GM21390 (cell line): ENCODE measurements at regions not wholly inside any gene's neighbourhood (a gene's known extent, or its start where the extent isn't known, plus 50 kb on each side); places are given as distances from the start of the nearest gene placed in this dataset.
"Not testable (repeated sequence)": the region's sequence is repeated elsewhere in the genome, so short reads cannot be mapped to it uniquely, and the experiment has no call there.

Experiments used
- ATAC-seq: cut with Tn5 transposase; IDR thresholded peaks from one replicate; pipeline ENCODE4 v1.9.1; 2021; ENCODE audit not compliant: unreplicated experiment

DNA sequence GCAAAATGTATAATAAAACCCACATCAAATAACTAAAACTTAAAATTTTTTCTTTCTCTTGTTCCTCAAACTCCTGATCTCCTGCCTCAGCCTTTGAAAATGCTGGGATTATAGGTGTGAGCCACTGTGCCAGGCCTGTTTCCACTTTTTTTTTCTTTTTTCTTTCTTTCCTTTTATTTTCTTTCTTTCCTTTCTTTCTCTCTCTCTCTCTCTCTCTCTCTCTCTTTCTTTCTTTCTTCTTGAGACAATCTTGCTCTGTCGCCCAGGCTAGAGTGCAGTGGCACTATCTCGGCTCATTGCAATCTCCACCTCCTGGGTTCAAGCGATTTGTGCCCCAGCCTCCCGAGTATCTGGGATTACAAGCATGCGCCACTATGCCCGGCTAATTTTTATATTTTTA lies 164.6 kb downstream of the OR2B2 start:
- no peak for ATAC-seq

- ATAC-seq, result not testable (repeated sequence)
These were observed 165.3 kb downstream of the OR2B2 start for GRCh38 chr6:27746860-27747259.

DNA sequence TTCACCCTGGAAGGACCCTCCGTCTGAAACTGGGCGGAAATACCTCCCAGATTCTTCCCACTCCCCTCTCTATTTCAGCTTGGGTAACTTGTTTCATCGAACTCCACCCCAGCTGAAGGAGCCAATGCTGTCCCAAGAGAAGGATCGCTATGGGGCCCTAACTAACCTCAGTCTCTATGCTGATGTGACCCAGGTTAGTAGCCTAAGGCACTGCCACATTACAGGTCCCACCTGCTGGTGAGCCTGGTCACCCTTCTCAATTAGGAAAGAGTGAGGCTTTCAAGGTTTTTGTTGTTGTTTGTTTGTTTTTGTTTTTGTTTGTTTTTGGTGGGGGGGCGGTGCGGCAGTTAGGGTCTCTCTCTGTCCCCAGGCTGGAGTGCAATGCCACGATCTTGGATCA lies 168.4 kb downstream of the OR2B2 start:
- ATAC-seq, result no peak

- no peak for ATAC-seq
These were observed 169.2 kb downstream of the OR2B2 start for GRCh38 chr6:27742833-27743573.

- ATAC-seq, result not testable (repeated sequence)
These were observed 172.3 kb downstream of the OR2B2 start for GRCh38 chr6:27739902-27740301.

DNA sequence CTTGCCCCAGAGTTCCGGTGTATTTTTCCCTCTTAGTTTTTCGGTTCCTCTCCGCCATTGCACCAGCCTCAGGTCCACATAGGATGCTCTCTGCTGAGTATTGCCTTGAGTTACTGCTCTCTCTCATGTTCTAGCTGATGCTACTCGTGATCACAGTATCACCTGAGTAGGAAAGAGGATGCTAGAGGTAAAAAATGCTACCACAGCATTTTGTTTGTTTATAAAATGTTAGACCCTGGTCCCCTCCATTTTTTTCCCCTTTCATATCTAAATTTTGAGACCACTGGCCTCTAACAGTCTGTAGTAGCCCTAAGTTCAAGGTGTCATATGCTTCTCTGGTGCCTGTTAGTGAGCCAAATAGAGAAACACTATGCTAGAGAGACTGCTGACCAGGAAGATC lies 175.5 kb downstream of the OR2B2 start:
- no peak for ATAC-seq

DNA sequence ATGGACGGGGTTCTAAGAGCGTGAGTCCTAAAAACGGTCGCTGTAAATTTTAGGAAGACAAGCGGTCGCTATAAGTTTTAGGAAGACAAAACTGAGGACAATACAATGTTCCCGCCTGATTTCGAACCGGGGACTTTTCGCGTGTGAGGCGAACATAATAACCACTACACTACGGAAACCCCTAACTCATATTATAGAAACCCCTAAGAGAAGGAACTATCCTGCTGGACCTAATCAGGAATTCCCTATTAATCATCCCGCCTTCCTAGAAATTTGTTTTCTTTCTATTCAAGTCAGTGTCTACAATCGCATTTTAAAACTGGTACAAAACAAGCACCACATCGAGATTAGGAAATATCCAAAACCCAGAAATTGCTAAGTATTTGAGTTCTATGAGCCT lies 183.8 kb downstream of the OR2B2 start:
- no peak for ATAC-seq

- no peak for ATAC-seq
These were observed 185.6 kb downstream of the OR2B2 start for GRCh38 chr6:27726619-27727023.

DNA sequence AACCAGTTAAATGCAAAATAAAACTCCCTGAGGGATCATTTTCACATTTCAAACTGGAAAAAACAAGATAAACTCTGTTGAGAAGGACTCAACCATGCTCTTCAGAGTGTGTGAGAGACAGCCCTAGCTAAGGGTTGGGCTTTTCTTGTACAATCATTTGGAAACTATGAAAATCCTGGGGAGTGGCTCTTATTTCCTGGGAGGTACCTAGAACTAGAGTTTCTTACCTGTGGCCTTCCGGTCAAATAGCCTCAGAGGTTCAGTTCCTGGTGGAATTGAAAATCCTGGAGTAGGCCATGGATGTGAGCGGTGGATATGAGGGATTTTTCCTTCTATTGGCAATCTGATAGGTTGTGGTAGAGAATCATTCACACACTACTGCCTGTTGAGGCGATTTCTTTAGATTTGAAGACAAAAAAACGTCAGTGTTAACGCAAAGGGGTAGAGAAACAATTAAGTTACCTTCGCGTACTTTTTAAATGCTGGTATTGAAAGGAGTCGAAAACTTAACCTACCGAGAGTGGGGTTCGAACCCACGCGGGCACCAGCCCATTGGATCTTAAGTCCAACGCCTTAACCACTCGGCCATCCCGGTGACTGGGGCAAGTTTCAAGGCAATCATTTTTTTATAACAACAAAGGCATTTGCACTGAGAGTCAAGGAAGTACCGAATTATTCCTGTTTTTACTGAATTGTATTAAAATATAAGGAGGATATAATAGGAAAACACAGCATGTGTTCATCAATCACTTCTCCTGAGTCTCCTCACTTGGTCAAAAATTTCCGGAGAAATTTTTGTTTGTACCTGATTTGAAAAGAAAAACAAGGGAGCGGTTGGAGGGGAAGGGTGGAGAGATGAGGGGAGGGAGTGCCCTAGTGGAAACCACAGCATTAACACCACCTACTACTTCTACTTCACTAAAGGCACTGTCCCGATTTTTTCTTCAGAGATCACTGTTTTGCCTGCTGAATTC lies 191.3 kb downstream of the OR2B2 start:
- no peak for ATAC-seq

GRCh38 chr6:27719039-27719438 lies 193.2 kb downstream of the OR2B2 start:
- ATAC-seq, result not testable (repeated sequence)

- ATAC-seq, result no peak
These were observed 205.8 kb downstream of the OR2B2 start for GRCh38 chr6:27706431-27706830.

DNA sequence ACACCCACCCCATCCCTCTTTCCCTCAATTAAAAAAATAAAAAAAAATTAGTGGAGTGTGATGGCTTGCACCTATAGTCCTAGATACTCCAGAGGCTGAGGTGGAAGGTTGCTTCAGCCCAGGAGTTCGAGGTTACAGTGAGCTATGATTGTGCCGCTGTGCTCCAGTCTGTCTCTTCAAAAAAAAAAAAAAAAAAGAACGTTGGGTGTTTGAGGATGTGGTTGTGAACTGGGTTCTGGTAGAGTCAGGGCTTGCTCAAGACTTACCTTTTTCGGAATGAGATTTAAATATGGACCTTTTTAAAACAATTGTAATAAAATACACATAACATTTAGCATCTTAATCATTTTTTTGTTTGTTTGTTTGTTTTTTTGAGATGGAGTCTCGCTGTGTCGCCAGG lies 211.9 kb downstream of the OR2B2 start:
- no peak for ATAC-seq

GRCh38 chr6:27694547-27694874 lies 217.7 kb downstream of the OR2B2 start:
- no peak for ATAC-seq

DNA sequence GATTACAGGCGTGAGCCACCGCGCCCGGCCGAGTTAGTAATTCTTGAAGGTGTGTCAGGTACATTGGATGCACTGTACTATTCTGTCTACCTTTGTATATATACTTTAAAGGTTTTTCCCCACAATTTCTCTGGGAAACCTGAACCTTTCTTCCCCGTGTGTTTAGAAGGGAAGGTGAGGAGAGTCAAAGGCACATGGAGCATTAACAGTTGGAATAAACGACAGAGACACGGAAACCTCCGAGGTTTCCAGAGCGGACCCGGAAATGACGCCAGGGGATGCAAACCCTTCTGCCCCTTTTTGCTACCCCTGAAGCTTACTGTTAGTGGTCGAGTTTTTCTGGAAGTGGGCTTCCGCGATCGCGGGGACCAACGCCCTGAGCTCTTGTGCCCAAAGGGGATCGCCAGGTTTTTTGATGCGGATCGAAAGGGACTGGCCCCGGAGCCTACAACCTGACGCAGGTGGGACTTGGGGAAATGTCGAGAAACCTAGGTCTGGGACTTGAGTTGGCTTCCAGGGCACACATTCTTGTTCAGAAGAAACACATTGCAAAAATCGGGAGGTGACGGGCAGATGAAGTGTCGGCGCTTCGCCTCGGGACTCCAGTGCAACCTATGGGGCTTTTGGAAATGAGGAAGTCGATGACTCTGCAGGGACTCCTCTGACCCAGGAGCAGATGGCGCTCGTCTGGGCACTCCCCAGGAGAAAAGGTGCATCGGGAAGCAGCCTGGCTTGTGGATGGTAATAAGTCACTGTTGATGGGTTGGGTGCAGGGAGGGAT lies 218.2 kb downstream of the OR2B2 start:
- ATAC-seq, result no peak

GRCh38 chr6:27692133-27692532 lies 219.2 kb upstream of the ZNF184 start:
- not testable (repeated sequence) for ATAC-seq

DNA sequence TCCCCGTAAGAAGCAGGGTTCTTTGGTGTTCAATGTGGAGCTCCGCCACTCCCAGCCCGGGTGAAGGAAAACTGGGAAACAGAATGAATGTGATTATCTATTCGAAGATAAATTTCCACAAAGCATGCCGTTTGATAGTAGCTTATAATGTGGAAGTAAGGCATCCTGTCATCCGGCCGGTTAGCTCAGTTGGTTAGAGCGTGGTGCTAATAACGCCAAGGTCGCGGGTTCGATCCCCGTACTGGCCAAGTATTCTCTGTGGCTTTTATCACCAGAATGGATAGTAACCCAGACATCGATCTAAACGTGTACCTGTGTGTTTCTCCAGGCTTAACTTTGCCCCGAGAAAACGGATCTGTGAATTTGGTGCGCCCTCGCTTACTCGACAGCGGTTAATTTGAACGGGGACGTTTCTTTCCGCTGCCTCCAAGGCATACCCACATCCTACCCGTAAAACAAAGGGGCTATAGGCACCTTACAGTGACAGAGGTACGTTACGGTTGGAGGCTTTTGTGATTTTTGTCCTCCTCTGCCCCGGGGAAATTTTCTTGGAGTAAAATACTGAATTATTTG lies 215.2 kb upstream of the ZNF184 start:
- ATAC-seq, result peak; percentile 63

- peak; percentile 77 for ATAC-seq
These were observed 214.5 kb upstream of the ZNF184 start for GRCh38 chr6:27687154-27688013.

DNA sequence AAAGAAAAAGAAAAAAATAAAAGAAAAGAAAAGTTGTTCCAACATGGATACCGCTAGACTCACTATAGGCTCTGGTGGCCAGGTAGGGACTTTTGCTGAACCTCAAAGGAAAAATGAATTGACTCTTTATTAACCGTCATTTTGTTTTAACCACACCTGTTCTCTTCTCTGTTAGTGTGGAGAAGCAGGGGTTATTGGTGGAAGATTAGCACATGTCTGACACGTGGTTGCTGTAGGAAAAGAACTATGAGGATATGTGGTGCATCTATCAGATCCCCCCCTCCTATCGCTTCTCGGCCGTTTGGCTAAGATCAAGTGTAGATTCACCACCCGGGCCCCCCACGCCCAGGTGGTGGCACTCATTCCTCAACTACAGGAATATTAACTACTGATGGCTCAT lies 212.4 kb upstream of the ZNF184 start:
- ATAC-seq, result no peak

GRCh38 chr6:27684264-27685211 lies 211.6 kb upstream of the ZNF184 start:
- ATAC-seq, result no peak
